Stimulated activated CD8-positive, alpha-beta memory T cell treated with anti-CD3 and anti-CD28 coated beads, Interleukin-15, amount 100 ng/mL, for 48 hours (primary cell): ENCODE measurements at regions not wholly inside any gene's neighbourhood (a gene's known extent, or its start where the extent isn't known, plus 50 kb on each side); places are given as distances from the start of the nearest gene placed in this dataset.

Experiments used
- DNase-seq, 2 donors: peaks; one replicate each; pipeline ENCODE4 v3.0.0-alpha.2; 2020; ENCODE audit warnings: low read depth in 2 of 2

GRCh38 chr15:45946111-45946510 lies 311.3 kb downstream of the SQOR start:
- no peak for DNase-seq

DNA sequence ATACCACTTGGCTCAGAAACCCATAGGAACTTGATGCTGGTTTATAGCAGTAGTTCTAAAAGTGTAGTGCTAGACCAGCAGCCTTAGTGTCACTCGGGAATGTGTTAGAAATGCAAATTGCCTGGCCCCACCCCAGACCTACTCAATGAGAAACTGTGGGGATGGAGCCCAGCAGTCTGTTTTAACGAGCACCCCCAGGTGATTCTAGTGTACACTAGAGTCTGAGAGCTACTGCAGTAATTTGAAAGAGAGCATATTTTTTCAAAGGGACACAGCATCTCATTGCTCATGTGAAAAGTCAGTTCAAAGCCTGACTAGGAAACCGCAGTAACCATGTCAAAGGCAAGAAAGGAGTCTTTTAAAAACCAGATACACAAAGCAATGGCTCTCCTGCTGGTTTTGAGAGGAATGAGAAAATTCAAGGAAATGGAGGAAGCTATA lies 313.4 kb downstream of the SQOR start:
- no peak for DNase-seq

DNA sequence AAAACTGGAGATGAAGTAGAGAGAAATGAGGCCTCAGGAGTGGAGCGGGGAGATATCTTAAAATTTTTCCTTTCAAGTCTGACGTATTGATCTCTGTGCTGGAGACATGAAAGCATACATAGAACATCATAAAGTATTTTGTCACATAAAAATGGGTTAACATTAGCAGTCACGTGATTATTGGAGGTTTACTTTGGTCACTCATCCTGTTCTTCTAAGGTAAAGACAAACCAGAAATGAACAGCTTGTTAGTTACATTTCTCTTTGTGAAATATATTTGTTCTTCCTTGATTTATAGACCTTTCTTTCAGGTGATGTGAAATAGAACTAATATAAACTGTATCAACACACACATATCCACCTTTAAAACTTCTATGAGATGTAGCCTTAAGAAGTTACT lies 324.1 kb downstream of the SQOR start:
- DNase-seq = no peak

DNA sequence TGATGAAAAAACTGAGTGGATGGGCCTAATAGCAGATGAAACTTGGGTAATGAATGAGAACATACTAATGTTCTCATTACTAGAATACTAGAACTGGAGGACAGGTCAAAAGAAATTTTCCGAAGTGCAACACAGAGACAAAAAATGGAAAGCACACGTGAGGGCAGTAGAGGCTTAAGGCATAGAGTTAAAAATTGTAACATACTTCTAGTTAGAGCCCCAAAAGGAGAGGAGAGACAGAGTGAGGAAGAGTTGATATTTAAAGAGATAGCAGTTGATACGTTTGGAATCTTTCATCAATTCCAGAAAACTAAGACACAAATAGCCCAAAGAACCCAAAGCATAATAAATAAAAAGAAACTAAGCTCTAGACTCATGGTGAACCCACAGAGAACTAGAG lies 327.9 kb downstream of the SQOR start:
- no peak for DNase-seq

GRCh38 chr15:45970542-45970941 lies 335.7 kb downstream of the SQOR start:
- DNase-seq = no peak

DNA sequence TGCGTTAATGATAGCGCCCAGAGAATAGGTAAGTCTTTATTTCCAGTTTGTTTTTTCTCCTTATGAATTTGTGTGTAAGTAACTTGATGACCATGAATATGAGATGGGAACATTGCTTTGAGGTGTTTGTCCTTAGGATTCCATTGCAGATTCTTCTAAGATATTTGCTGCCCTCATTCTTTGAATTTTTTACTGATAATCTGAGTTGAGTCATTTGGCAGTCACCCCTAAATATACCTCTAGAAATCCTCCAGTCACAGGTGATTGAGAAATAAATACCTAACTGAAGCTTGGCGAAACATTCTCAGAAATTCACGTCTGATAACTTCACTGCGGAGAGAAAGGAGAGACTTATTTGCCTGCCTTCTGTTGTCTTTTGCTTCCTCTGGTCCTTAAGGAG lies 345.5 kb downstream of the SQOR start:
- DNase-seq = no peak

GRCh38 chr15:45981625-45982024 lies 346.8 kb downstream of the SQOR start:
- no peak for DNase-seq

DNA sequence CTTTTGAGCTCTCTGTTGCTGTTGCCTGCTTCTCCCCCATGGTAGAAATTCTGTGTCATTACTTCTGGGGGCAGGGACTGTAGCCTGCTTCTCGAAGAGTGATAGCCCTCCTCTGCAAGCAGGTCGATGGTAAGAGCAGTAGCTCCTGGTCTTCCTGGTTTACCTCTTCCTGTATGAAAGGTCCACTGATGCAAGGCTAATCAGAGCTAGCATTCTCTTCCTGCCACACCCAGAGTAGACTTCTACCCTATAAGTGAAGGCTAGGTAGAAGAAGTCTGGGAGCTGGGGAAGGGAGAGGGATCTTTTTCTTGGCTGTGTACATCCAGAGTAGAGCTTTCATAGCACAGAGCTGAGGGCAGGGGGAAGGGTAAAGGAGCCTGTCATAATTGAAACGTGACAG lies 357.0 kb downstream of the SQOR start:
- no peak for DNase-seq

DNA sequence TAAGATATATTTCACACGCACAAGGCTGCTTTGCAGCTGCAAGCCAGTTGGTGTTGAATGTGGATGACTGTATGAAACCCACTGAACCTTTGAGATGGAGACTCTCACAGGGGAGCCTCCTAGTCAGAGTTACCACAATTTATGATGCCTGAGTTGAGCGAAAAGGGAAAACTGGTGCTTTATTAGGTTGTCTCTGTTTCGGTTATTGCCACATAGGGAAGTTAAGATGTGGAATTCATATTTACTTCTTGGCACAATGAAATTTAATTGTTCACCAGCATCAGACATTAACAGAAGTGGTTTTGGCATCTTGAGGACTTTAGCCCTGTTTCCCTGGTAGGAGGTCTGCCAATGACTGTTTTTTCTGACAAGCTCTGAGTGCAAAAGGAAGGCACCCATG lies 358.2 kb downstream of the SQOR start:
- DNase-seq = no peak

DNA sequence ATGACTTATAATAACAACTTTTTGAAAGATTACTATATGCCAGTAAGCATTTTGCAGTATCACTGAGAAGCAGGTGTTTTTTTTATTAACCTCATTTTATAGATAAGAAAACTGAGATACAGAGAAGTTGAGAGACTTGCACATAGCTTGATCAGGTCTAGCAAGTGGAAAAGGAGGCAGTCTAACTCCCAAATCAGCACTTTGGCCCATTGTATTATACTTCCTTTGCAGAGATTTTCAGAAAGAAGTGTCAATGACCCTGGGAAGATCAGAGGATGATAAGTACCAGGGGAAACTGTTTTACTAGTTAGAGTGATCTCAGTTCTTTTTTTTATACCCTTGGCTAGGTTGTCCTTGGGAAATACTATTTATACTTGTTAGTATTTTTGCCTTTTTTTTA lies 358.7 kb downstream of the SQOR start:
- no peak for DNase-seq

DNA sequence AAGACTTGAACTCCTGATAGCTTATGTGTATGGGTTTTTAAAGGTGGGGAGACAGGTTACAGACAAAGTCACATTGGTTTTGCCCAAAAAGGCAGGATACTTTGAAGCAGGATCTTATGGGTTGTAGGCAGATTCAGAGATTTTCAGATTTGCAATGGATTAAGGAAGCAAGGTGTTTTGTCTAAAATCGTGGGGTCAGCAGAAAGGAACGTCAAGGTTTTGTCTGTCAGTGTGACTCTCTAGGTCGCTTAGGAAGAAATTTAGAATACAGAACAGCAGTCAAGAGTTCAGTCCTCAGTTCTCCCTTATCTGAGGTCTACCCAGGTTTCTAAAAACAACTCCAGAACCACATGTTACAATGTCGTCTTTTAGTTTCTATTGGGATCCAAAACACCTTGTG lies 361.0 kb downstream of the SQOR start:
- DNase-seq = no peak

DNA sequence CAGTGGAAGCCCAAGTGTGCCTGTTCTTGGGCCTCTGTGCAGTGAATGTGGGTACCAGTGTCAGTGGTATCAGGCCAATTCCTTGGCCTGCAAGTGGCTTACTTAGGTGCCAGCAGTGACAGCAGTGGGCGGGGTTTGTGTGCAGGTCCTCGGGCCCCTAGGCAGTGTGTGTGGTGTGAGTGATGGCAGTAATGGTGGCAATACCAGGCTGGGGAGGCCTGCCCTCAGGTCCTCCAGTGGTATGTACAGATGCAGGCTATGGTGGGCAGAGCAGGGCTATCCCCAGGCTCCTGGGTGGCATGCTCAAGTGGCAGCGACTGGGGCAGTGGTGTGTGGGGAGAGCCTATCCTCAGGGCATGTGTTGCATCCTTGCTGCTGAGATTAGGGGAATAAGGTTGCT lies 379.7 kb downstream of the SQOR start:
- DNase-seq = no peak

DNA sequence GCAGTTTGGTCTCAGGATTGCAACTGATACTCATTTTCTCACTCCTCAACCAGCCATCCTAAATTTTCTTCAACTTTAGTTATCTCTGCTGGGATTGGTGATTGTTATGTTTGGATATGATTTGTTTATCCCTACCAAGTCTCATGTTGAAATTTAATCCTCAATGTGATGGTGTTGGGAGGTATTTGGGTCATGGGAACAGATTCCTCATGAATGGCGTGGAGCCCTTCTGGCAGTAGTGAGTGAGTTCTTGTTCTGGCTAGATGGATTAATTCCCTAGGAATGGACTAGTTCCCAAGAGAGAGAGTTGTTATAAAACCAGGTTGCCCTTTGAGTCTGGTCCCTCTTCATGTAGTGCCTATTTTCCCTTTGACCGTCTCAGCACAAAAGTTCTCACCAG lies 399.9 kb downstream of the SQOR start:
- DNase-seq = no peak

GRCh38 chr15:46039703-46040102 lies 404.9 kb downstream of the SQOR start:
- DNase-seq = no peak

DNA sequence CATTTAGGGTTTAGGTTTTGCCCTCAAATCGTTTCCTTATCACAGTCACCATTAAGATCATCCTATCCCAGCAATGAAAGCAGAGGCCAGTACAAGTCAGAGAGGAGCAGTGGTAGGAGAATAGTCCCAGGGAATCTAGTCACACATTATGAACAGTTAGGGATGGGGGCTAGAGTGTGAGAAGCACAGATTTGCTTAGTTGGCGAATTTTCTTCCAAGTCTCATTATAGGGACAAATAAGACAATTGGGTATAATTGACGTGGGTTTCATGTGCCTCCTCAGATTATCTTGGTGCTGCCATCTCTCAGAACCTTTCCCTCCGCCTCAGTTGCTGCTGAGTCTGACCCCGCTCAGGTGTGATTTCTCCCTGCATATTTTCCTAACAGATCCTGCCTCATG lies 407.1 kb downstream of the SQOR start:
- no peak for DNase-seq

GRCh38 chr15:46059921-46060594 lies 425.2 kb downstream of the SQOR start:
- no peak for DNase-seq

DNA sequence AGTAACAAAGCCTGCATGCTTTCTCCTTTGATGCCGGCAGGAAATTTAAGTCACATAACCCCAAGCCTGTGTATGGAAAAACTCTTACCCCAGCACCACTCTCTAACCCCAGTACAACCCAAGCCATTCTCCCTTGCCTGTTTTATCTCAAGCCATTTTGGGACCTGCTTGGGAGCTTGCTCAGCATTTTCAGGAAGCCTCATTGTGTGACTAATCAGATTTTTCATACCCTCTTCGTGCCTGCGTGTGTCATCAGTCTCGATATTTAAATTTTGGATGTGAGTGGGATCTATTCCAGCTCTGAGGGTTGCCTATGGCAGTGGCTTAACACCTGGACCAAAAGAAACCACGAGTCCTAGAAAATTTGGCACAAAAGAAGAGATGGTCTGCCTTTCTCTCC lies 426.2 kb downstream of the SQOR start:
- no peak for DNase-seq

DNA sequence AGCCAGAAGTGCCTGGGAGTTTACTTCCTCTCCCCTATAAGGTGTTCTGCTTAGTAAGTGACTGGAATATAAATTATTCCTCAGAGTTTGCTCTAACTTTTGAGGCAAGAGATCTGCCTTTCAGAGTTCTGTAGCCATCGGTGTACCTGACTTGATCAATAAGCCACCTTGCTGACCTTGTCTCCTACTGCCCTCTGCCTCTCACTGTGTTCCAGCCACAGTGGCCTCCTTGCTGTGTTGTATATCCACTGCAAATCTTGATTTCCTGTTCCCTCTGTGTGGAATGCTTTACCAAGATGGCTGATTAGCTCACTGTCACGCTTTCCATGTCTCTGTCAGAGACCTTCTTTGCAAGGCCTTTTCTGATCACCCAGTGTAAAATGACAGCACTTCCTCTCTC lies 442.4 kb downstream of the SQOR start:
- DNase-seq = no peak

DNA sequence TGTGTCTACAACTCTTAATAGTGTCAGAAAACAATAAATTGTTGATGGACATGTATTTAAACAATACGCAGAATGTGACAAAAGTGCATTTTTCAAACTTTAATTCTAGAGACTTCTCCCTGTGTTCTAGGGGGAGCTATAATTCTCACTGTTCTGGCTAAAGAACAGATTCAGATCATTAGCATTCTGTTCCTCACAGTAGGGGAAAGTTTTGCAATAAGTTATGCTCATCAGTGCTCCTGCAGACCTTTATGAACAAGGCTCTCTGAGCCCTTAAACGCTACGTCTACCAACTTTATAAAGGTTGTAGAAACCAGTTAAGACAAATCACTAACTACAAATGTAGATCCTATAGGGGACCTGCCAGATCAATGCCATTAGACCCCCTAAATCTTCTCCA lies 444.2 kb downstream of the SQOR start:
- DNase-seq = no peak

- no peak for DNase-seq
These were observed 445.2 kb downstream of the SQOR start for GRCh38 chr15:46080016-46080415.

DNA sequence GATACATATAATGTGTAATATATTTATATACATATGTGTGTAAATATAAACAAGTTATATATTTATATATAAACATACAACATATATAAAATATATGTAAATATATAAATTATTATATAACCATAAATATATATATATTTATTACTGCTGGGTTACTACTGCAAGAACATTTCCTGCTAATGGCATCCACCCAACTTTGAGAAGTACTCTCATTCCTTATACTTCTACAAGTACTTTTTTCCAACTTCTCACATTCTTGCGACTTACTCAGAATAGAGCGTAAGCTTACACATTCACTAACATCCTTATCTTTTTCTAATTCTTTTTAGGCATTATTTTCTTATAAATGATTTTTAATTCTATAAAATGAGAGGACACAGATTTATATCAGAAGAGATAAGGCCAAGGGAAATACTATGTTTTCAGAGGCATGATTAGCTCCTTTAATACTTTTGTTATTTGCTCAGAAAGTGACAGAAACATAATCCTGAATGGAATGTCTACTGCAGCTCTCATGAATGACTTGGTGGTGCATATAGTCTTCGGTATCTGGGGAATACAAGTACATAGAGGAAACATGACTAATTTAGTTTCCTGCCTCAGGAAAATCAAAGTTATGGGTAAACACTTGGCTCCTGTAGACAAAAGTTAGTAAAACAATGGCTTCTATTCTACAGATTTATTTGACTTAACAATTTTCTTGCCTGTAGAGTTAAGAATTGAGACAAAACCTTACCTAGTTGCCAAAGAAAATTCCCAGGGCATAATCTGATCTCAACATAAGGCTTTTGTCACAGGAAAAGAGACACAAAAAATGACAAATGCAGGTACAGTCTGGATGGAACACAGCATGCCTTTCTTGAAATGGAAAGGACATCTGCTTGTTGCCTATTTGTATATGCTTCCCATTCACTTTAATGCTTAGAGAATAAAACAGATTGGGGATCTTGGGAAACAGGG lies 453.9 kb downstream of the SQOR start:
- no peak for DNase-seq

DNA sequence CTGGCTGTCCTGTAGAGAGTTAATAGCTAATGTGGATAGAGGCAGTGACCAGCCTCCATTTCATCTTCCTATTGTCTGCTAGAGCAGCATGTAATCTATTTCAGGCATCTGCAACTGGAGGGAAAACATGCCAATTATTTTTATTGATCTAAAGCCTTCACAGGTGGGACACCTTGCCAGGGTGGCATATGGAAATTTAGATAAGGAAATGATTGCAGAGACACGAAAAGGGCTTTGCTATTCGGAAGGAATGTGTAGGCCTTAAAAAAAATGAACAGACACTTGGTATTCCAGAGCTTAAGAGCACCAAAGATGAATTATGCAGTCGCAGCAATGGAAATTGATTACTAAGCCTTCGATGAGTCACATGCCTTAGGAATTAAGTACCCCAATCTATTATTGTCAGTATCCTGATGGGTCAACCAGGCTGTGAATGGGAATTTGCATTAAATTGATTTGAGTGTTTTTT lies 454.7 kb downstream of the SQOR start:
- no peak for DNase-seq

GRCh38 chr15:46091860-46092450 lies 457.1 kb downstream of the SQOR start:
- no peak for DNase-seq
